COLO668 (cell line): ENCODE measurements at regions not wholly inside any gene's neighbourhood (a gene's known extent, or its start where the extent isn't known, plus 50 kb on each side); places are given as distances from the start of the nearest gene placed in this dataset.

ENCODE experiments used
- DNase-seq: peaks from one replicate; lab custom pipeline; 2025; ENCODE audit not compliant: unreplicated experiment; lab: John Stamatoyannopoulos, UW

- no peak for DNase-seq
Observed at GRCh38 chr7:1372671-1373379, 86.4 kb downstream of the MICALL2 start.

GRCh38 chr7:1377111-1377909, 82.0 kb downstream of the MICALL2 start:
- peak; percentile 25 for DNase-seq

GRCh38 chr7:1378610-1379601, 80.4 kb downstream of the MICALL2 start:
- no peak for DNase-seq

- DNase-seq, result no peak
Observed at GRCh38 chr7:1380231-1380815, 78.9 kb downstream of the MICALL2 start.

GRCh38 chr7:1380821-1381580, 78.3 kb downstream of the MICALL2 start:
- DNase-seq, result no peak

GRCh38 chr7:1382553-1383397, 76.5 kb downstream of the MICALL2 start:
- DNase-seq, result no peak

- no peak for DNase-seq
Observed at GRCh38 chr7:1383398-1384112, 75.7 kb downstream of the MICALL2 start.

- no peak for DNase-seq
Observed at GRCh38 chr7:1384113-1384415, 75.2 kb downstream of the MICALL2 start.
